Peyer's patch (tissue), 4 donors: ENCODE measurements at regions not wholly inside any gene's neighbourhood (a gene's known extent, or its start where the extent isn't known, plus 50 kb on each side); places are given as distances from the start of the nearest gene placed in this dataset.

ENCODE experiments used
- POLR2A ChIP-seq, 2 donors: fragments of 450-650 bp; IDR thresholded peaks; one replicate each; pipeline ENCODE4 v1.5.1; 2017; ENCODE audit warnings: antibody characterized with exemption in 2 of 2, mild to moderate bottlenecking in 2 of 2, moderate library complexity in 2 of 2
- TF ChIP-seq, protein P1 (sequence below), 6 experiments: fragments of 450-650 bp in 4 of 6; fragments of 200-600 bp in 2 of 6; sonication (generic) in 1 of 6; IDR thresholded peaks; one replicate each; pipeline ENCODE4 v1.5.1; 2017 to 2019; ENCODE audit warnings: antibody characterized with exemption in 6 of 6, mild to moderate bottlenecking in 3 of 6, moderate library complexity in 1 of 6

DNA sequence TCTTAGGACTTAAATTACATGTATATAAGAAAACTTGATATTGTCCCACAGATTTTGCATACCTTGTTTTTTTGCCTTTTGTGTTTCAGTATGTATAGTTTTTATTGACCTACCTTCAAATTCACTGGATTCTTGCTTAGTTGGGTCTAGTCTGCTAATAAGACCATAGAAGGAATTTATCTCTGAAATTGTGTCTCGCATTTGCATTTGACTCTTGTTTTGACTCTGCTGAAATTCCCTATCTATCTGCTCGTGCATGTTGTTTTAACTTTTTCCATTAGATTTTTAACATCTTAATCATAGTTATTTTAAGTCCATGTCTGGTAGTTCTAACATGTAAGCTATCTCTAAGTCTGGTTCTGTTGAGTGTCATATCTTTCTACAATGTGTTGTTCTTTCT, 163.9 kb downstream of the SCP2D1 start:
- no peak for TF ChIP-seq POLR2A (IDR thresholded peaks at IDR 0.05)
- TF ChIP-seq, protein P1, sequence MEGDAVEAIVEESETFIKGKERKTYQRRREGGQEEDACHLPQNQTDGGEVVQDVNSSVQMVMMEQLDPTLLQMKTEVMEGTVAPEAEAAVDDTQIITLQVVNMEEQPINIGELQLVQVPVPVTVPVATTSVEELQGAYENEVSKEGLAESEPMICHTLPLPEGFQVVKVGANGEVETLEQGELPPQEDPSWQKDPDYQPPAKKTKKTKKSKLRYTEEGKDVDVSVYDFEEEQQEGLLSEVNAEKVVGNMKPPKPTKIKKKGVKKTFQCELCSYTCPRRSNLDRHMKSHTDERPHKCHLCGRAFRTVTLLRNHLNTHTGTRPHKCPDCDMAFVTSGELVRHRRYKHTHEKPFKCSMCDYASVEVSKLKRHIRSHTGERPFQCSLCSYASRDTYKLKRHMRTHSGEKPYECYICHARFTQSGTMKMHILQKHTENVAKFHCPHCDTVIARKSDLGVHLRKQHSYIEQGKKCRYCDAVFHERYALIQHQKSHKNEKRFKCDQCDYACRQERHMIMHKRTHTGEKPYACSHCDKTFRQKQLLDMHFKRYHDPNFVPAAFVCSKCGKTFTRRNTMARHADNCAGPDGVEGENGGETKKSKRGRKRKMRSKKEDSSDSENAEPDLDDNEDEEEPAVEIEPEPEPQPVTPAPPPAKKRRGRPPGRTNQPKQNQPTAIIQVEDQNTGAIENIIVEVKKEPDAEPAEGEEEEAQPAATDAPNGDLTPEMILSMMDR (IDR thresholded peaks at IDR 0.05): no peak
